GM12892 (cell line): ENCODE measurements at regions not wholly inside any gene's neighbourhood (a gene's known extent, or its start where the extent isn't known, plus 50 kb on each side); places are given as distances from the start of the nearest gene placed in this dataset.

ENCODE experiments used
- POLR2A ChIP-seq: IDR thresholded peaks from 2 replicates; pipeline ENCODE4 v1.6.1; 2011; ENCODE audit warnings: low read depth, low read length, control low read depth
- POLR2AphosphoS5 ChIP-seq: IDR thresholded peaks from 2 replicates; pipeline ENCODE4 v1.6.1; 2011; ENCODE audit warnings: low read depth, low read length, control low read depth

GRCh38 chrX:11870789-11871188 is 112.8 kb downstream of the MSL3 start:
- TF ChIP-seq POLR2A, result no peak
- no peak for TF ChIP-seq POLR2AphosphoS5
